Spleen (tissue), 7 donors: ENCODE measurements at regions not wholly inside any gene's neighbourhood (a gene's known extent, or its start where the extent isn't known, plus 50 kb on each side); places are given as distances from the start of the nearest gene placed in this dataset.

Experiments
- POLR2A ChIP-seq, 3 donors: fragments of 450-650 bp; IDR thresholded peaks; one replicate each; pipeline ENCODE4 v1.5.1; 2017; ENCODE audit warnings: antibody characterized with exemption in 3 of 3, mild to moderate bottlenecking in 1 of 3
- TF ChIP-seq, protein P1 (sequence below), 11 experiments: fragments of 200-600 bp in 7 of 11; fragments of 450-650 bp in 4 of 11; sonication (generic) in 4 of 11; IDR thresholded peaks in 8 of 11; conservative IDR thresholded peaks in 3 of 11; 1 replicate in 7 of 11; 2 replicates in 4 of 11; pipeline versions ENCODE4 v1.4.0 to v1.8.0; 2016 to 2021; ENCODE audit warnings: antibody characterized with exemption in 11 of 11, inconsistent platforms in 4 of 11, mild to moderate bottlenecking in 1 of 11
- donor health status: DM: no; HTN: no; CAD: no; lungs with moderate emphysema.
- donor health status: DM: no; HTN: no; CAD: no.
- donor health status: DM: no; HTN: no; CAD: no.

DNA sequence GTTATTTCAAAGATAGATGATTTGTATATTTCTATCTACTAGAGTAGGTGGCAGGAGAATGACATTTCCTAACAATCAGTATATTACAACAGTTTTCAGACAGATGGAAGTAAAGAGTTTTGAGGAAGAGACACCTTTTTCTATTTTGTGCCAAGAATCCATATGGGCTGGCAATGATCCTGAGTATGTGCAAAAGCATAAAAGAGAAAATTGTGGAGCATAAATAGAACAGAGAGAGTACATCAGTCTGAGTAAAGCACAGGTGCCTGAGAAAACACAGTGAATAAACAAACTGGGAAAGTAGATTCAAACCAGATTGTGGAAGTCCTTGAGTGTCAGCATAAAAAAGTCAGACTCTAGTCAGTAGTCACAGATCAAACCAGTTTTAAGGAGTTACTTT is 96.8 kb upstream of the WDR44 start:
- TF ChIP-seq, protein P1, sequence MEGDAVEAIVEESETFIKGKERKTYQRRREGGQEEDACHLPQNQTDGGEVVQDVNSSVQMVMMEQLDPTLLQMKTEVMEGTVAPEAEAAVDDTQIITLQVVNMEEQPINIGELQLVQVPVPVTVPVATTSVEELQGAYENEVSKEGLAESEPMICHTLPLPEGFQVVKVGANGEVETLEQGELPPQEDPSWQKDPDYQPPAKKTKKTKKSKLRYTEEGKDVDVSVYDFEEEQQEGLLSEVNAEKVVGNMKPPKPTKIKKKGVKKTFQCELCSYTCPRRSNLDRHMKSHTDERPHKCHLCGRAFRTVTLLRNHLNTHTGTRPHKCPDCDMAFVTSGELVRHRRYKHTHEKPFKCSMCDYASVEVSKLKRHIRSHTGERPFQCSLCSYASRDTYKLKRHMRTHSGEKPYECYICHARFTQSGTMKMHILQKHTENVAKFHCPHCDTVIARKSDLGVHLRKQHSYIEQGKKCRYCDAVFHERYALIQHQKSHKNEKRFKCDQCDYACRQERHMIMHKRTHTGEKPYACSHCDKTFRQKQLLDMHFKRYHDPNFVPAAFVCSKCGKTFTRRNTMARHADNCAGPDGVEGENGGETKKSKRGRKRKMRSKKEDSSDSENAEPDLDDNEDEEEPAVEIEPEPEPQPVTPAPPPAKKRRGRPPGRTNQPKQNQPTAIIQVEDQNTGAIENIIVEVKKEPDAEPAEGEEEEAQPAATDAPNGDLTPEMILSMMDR (IDR thresholded peaks at IDR 0.05 in 8 of 11, conservative IDR thresholded peaks at IDR 0.05 in 3 of 11): no peak
- no peak for TF ChIP-seq POLR2A (IDR thresholded peaks at IDR 0.05)
